CD4-positive, alpha-beta T cell treated with Interleukin-6 for 4 hours (primary cell): ENCODE measurements at regions not wholly inside any gene's neighbourhood (a gene's known extent, or its start where the extent isn't known, plus 50 kb on each side); places are given as distances from the start of the nearest gene placed in this dataset.

Experiments used
- DNase-seq: peaks from one replicate; pipeline ENCODE4 v3.0.0-alpha.2; 2020; ENCODE audit warnings: mixed read lengths

DNA sequence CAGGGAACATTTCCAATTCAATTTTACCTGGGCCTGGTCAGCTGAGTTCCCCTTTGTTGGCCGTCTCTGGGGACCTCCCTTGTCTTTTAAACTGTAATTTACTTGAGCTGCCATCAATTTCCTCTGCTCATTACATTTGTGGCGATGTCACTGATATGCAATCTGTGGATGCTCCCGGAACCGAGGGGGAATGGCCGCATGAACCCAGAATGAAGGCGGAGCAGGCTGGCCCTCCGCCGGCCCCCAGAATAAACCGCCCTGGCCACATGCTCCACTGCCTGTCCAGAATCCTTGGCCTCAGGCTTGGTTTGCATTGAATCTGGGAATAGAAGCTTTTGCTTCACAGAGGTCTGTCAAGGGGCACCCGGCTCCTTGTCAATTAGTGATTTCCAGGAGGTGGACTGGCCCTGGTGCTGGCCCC lies 276.8 kb downstream of the TEX29 start:
- no peak for DNase-seq

DNA sequence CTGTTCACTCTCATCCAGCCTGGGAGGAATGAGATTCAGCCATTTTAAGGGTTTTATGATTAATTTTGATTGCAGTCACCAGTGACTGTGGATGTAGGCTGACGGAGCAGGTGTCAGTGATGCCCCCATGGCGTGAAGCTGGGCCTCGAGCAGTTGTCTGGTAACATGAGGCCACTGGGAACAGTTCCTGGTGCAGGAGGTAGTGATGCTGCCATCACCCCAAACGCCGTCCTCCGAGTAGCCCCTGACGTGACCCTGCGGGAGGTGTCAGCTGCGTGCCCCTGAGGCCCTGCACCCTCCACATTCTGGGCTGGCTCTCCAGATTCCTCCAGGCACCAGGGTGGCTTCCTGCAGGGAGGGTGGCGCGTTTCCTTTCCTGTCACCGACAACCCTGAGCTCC lies 277.2 kb downstream of the TEX29 start:
- no peak for DNase-seq

DNA sequence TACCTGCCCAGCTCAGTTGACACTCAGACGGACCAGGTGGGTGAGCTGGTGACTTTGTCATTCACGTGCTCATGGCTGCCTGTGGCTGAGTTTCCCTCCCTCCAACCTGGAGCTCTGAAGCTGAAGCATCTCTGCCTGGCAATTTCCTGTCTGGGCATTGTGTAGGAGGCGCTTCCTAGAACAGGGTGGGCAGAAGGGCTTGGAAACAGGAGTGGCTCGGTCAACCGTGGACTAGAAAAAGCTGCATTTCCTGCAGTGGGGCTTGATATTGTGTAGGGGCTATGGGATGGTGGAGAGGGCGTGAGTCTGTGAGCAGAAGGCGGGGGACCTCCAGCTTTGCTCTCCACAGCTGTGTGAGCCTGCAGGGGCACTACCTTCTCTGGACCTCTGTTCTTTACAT lies 278.3 kb downstream of the TEX29 start:
- DNase-seq = no peak

DNA sequence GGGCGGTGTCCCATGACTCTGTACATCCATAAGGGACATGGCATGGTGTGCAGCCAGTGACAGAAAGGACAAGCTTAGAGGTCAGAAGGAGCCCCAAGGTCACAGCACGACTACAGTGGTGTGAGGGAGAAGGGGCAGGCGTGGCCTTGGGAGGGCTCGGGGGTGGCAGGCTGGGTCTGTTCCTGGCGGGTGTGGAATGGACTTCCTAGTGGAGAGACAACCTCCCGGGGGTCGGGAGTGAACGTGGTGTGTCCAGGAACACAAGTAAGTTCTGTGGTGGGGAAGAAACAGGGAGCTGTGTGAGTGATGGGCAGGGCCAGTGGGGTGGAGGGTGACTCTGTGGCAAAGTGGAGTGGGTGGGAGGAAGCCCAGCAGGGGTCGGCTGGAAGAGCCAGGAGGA lies 279.3 kb downstream of the TEX29 start:
- DNase-seq = no peak

DNA sequence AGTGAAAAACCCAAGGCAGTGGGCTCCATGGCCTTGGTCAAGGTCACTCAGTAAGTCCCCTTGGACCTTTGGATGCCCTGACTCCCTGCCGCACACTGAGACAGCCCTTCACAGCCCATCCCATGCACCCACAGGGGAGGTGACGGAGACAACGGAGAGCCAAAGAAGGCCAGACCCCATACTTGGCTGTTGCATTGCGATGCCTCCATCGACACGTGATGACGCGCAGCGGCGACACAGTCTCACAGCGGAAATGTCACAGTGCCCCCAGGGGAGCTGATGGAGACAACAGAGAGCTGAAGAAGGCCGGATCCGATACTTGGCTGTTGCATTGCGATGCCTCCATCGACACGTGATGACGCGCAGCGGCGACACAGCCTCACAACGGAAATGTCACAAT lies 282.4 kb downstream of the TEX29 start:
- no peak for DNase-seq

DNA sequence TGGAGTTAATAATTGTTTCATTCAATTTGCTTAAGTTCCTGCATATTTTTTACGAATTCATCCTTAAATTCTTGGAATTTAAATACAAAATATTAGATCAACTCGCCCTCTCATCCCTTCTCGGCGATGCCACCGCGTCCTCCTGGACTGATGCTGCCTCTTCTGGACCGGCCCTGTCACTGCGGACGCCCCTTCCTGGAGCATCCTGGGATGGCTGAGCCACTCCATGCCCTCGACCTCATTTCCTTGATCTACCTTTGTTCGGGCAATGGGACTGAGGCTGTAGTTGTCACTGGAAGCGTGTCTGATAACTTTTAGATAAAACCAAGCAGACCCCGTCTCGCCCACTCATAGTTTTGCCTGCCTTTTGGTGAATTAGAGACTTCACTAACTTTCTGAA lies 283.7 kb downstream of the TEX29 start:
- no peak for DNase-seq

DNA sequence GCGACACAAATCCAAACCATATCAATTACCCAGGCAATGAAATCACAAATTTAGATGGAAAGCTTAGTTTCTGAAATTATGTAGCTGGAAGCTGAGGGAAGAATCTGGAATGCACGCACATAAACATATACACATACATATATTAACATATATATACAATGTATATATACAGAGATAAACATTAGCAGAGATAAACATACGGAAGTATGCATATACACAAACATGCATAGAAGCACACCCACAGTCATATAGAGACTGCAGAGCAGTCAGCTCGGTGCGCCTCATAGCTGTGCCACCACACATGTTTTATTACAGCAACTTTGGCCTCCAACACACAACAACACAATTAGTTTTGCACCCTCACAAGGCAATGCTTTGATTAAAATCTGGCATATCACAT lies 288.1 kb downstream of the TEX29 start:
- DNase-seq = no peak

DNA sequence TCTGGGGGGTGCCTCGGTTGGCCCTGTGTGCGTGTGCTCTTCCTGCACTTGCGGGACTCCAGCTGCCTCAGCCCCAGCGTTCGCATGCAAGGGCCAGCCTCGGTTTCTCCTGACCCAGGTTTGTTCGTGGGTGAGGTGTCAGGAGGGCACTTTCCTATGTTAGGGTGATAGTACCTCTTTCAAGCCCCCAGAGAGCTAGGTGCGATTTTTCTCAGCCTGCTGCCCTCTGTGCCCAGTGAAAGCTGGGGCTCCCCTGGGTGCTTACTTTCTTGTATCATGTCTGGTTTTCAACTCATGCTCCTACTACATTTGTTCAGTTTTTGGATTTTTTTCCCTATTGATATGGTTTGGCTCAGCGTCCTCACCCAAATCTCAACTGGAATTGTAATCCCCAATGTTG lies 289.2 kb downstream of the TEX29 start:
- DNase-seq = no peak

DNA sequence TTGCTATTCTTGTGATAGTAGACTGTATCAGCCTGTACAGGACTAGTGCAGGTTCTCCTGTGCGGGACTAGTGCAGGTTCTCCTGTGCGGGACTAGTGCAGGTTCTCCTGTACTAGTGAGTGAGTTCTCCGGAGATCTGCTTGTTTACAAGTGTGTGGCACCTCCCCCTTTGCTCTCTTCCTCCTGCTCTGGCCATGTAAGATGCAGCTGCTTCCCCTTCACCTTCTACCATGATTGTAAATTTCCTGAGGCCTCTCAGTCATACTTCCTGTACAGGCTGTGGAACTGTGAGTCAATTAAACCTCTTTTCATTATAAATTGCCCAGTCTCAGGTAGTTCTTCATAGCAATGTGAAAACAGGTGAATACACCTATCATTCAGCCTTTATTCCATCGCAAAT lies 289.6 kb downstream of the TEX29 start:
- DNase-seq = no peak

DNA sequence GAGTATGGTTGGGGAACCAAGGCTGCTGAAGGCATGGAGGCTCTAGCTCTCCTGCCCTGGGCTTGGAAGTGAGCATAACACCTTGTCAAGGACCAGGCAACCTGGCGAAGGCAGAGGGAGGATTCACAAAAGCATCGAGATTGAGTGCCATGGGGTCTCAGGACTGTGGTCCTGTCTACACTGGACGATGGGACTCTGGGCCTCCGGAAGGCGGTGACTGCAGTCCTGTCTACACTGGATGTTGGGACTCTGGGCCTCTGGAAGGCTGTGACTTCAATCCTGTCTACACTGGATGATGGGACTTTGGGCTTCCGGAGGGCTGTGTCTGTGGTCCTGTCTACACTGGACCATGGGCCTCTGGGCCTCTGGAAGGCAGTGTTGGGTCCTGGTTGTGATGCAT lies 290.4 kb downstream of the TEX29 start:
- no peak for DNase-seq

DNA sequence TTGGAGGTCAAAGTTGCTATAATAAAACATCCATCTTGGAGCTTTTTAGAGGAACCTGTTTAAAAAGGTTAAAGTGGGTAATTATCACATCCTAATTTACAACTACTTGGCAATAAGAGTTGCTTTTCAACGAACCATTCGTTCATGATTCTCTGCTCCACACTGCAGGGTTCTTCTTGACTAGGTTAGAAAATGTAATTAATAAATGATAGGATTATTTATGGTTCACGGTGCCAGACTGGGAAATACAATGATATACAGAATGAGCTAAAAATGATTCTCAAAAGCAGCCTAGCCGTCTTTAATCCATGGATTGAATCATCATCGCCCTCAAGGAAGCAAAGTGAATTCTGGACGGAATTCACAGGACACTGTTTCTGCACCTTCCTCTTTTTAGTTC lies 291.2 kb downstream of the TEX29 start:
- no peak for DNase-seq

DNA sequence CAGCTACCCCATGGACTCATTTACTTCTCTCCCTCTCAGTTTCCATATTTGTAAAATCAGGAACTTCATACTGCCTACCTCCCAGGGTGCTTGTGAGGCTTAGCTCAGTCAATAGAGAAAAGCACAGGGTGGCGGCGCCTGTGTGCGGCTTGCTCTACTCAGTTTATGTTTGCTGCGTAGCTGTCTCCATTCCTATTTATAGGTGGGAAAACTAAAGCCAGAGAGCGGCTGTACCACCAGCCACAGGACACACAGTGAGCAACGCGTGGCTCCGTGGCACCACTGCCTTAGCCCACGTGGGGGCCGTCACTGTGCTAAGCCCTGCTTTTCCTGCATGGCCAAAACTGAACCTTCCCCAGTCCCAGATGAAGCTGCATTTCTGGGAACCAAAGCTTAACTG lies 292.4 kb downstream of the TEX29 start:
- DNase-seq = no peak

DNA sequence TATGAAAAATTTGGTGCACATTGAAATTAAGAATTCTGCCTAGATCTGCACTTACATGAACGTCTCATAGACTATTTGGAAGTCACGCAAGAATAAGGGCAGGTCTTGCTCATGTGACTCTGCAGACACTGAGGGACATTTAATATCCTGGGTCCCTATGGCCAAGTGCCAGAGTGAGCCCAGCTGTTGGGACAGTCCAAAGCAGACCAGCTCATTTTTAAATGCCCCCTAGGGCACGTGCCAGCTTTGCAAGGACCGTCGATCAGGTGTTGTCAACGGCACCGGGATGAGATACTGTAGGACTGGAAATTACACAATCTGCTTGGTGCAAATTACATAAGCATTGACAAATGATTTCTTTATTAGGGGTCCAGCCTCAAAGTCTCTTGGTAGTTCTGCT lies 293.6 kb downstream of the TEX29 start:
- DNase-seq = no peak

DNA sequence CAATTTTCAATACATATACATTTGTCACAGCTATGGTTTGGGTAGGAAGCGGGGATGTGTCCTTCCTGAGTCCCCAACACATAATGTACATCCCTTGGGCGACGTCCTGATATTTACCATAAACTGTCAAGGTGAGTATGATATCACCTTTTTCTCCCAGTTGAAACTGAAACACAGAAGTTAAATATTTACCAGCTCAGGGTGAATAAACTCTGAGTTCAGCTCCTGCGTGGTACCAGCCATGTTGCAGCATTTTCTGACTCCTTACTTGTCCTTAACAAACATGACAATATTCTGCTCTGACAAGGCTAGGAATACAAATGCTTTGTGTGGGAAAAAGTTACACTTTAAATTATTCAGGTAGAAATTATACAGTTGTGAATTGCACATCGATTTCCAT lies 294.2 kb downstream of the TEX29 start:
- DNase-seq = no peak

DNA sequence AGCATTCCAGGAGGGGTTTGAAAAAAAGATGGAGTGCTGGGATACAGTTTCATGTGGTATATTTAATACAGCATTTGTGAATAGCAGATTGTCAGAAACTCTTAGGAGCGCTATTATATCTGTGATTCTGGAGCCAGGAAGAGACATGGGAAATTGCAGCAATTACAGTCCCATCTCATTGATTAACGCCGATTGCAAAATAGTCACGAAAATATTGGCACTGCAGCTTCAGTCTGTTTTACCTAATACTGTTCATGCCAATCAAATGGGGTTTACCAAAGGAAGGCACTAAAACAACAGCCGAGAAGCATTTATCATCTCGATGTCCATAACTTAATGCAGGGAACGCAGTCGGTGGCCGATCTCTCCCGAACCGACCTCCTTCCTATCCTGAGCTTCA lies 295.8 kb downstream of the TEX29 start:
- no peak for DNase-seq

DNA sequence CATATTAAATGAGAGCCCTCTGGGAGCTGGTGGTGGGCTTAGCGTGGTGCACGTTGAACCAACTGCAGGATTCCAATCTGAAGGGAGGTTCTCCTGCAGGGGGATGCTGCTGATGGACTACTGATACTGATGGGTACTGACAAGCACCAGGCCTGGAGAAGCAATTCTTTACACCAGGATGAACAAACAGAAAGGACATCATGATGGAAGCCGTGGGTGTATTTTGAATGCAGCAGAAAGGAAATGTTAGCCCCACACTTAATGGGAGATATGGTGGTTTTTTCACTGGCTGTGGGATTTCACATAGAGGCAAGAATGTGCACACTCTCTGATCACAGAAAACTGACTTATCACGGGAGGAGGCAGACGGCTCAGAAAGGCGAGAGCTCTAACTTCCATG lies 299.7 kb downstream of the TEX29 start:
- no peak for DNase-seq

DNA sequence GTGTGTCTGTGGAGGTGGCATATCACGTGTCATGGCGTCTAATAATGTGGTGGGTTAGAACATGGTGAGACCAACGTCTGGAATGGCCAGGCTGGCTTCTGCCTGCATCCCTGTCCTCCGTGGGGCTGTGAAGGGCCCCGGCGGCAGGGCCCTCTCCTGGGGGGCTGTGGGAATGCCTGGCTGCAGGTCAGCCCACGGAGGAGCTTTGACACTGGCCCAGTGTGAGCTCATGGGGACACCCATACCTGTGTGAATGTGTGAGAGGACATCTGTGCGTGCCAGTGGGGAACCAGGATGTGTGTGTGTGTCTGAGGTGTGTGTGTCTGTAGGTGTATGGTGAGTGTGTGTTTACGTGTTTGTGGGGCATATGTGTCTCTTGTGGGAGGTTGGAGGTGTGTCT lies 300.1 kb downstream of the TEX29 start:
- DNase-seq = no peak

DNA sequence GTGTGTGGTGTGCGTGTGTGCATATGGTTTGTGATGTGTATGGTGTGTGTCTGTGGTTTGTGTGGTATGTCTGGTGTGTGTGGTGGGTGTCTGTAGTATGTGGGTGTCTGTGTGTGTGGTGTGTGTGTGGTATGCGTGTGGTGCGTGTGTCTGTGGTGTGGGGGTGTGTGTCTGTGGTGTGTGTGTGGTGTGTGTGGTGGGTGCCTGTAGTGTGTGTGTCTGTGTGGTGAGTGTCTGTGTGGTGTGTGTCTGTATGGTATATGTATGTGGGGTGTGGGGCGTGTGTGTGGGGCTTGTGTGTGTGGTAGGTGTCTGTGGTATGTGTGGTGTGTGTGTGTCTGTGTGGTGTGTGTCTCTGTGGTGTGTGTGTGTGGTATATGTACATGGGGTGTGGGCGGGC lies 300.7 kb downstream of the TEX29 start:
- DNase-seq = no peak

DNA sequence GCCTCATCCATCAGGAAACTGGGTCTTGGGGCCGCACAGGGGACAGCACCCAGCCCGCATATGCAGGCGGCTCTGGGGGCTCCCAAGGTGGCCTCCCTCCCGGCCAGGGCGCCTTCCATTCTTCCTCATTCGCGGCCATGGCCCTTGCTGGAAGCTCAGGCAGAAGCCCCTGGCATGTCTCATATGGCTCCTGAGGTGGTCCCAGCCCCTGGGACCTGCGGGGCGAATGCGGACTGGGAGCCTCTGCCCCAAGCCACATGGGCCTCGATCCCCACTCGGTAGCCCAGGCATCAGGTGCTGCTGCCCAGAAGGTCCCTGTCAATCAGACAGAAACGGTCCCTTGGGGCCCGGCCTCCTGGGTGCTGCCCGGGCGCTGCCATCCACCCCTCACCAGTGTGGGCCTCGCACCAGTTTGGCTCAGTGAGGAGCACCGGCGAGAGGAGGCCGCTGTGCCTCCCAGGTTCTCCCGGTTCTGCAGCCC lies 301.6 kb downstream of the TEX29 start:
- DNase-seq = no peak

DNA sequence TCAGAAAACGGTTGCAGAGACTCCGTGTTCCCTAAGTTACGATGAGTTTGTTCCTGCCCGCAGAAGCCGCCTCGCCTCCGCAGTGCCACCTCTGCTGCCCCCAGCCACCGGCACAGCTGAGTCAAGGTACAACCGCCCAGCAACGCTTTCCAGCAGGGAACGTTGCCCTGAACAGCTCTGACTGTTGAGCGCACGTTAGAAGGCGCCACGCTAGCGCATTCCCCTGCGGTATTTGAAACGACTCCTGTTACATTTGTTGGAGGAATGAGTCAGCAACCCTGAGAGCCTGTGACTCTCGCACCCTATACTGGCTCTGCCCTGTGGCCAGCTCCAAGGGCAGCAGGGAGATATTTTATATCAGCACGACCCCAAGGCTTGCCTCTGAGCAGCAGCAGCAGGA lies 302.8 kb downstream of the TEX29 start:
- DNase-seq = no peak

DNA sequence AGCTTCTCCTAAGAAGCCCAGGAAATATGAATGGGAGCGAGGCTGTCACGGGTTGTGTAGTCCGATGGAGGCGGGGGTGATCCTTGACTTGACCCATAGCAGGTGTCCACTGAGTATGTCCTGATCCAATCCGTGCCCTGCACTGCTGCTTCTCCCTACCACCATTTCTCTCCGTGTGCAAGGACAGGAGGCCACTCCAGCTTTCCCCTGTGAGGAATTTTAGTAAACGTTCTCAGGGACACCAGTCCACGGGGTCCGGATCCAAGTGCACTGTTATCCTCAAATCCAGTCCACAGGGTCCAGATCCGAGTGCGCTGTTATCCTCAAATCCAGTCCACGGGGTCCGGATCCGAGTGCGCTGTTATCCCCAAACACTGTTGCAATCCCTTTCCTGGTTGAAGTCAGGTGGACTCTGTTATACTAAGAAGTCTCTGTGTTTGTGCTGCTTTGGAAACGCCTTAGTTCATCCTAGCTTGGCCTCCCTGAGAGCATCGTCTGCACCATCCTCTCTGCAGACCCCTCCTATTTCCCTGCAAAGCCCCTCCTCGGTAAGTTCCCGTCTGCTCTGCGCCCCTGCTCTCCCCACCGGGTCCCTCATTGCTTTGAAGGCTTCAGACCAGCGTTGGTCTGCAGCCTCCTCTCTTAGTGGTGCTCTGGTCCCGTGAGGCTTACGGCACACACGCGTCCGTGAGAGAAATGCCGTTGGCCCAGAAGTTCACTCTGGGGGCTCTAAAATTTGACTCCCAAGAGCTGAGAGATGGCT lies 303.5 kb downstream of the TEX29 start:
- DNase-seq = no peak

DNA sequence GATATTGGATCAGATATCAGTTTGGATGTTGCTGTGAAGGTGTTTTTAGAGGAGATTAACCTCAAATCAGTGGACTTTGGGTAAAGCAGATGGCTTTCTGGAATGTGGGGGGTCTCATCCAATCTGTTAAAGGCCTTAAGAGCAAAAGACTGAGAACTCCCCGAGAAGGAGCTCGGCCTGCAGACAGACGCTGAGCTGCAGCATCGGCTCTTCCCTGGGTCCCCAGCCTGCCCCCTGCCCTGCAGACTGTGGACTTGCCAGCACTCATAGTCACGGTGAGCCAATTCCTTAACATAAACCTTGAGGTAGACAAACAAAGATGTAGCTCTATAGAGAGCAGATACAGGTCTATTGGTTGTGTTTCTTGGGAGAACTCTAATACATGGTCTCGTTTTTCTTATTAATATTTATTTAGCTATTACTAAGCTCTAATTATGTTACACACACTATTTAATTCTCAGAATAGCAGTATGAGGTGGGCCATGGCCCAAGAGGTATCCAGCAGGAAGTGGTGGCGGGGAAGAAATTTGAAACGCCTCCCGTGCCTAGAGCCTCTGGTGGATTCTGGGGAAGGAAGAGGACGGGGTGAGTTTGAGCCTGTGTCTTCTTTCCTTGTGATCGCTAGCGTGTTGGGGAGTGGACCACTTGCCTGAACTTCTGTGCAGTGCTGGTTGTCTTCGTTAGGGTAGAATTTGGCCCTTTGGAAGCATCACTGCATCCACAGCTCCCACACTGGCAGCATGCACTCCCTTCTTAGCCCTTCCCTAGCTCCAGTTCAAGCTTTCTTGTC lies 305.3 kb downstream of the TEX29 start:
- no peak for DNase-seq

DNA sequence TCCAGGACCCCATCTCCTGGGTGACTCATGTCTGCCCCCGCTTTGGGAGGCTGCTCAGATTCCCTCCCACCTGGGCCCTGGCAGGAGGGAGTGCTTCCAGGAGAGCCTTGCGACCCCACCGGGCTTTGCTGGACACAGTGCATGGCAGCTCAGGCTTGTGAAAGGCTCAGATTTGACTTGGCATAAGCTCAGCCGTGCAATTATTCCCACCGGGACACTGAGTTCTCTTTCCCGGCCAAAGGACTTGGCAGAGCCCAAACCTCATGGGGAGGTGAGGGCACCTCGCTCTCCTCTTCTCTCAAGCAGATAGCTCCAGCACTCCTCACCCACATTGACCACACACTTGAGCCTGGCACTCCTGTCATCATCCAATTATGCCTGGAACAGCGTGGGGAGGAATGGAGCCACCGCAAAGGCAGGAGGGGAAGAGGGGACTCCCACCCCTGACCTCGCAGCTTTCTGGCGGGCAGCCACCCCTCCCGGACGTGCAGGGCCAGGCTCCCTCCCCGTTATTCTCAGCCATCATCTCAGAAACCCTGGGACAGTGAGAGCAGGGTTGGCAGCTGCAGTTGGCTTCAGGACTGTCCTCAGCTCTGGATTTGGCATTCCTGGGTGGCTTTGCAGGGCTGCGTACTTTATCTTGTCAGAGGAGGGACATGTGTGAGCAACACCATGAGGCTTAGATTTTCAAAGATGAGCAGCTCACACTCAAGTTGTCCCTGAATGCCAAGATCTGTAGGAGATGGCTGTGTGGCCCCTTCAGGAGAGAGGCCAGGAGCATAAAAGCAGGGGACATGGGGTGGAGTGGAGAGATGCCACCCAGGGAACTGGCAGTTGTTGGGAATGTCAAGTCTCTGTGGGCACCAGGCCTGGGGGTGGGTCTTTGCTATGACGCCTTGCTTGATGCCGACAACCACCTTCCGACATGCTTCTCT lies 306.2 kb downstream of the TEX29 start:
- no peak for DNase-seq
